Lung (tissue), 11 donors: ENCODE measurements at regions not wholly inside any gene's neighbourhood (a gene's known extent, or its start where the extent isn't known, plus 50 kb on each side); places are given as distances from the start of the nearest gene placed in this dataset.
A peak's percentile ranks its signal among the peaks of the same experiment; 100 is the strongest.

Experiments used
- ATAC-seq: fragments of 200-7000 bp; cut with Tn5 transposase; one replicate; pipeline ENCODE4 v1.9.1; 2020; ENCODE audit warnings: moderate number of reproducible peaks; ENCODE audit not compliant: insufficient read depth, low FRiP score
- DNase-seq, 3 donors: peaks; one replicate each; pipeline ENCODE4 v3.0.0-alpha.2; 2013 to 2017
- H3K27ac ChIP-seq, 2 donors: one replicate each; pipeline ENCODE4 v1.5.1; 2013; ENCODE audit warnings: mild to moderate bottlenecking in 2 of 2, moderate library complexity in 2 of 2, control low read depth in 1 of 2, inconsistent platforms in 1 of 2, low read depth in 1 of 2, low read length in 1 of 2
- H3K27me3 ChIP-seq, 3 donors: one replicate each; pipeline ENCODE4 v1.5.1; 2013; ENCODE audit warnings: low read length in 2 of 3; ENCODE audit not compliant: control insufficient read depth in 3 of 3, insufficient read depth in 3 of 3
- H3K36me3 ChIP-seq, 4 donors: one replicate each; pipeline ENCODE4 v1.5.1; 2013; ENCODE audit warnings: low read length in 4 of 4, mild to moderate bottlenecking in 1 of 4, moderate library complexity in 1 of 4; ENCODE audit not compliant: control insufficient read depth in 4 of 4, insufficient read depth in 4 of 4
- H3K4me1 ChIP-seq, 5 donors: one replicate each; pipeline ENCODE4 v1.5.1; 2013; ENCODE audit warnings: low read length in 5 of 5, mild to moderate bottlenecking in 2 of 5, moderate library complexity in 1 of 5; ENCODE audit not compliant: control insufficient read depth in 5 of 5, insufficient read depth in 5 of 5
- H3K4me3 ChIP-seq: one replicate; pipeline ENCODE4 v1.5.1; 2013; ENCODE audit warnings: mild to moderate bottlenecking, control low read depth, moderate library complexity
- H3K9ac ChIP-seq, 2 donors: one replicate each; pipeline ENCODE4 v1.5.1; 2013; ENCODE audit warnings: low read length in 2 of 2, control low read depth in 1 of 2; ENCODE audit not compliant: insufficient read depth in 1 of 2
- H3K9me3 ChIP-seq, 4 donors: one replicate each; pipeline ENCODE4 v1.5.1; 2013; ENCODE audit warnings: low read length in 3 of 4, mild to moderate bottlenecking in 1 of 4, moderate library complexity in 1 of 4; ENCODE audit not compliant: control insufficient read depth in 4 of 4, insufficient read depth in 3 of 4
- CTCF ChIP-seq: IDR thresholded peaks from 2 replicates; pipeline ENCODE4 v1.5.1; 2012; ENCODE audit warnings: mild to moderate bottlenecking; ENCODE audit errors: control extremely low read depth, extremely low read depth
- WGBS, 2 donors: extraction: QIAGEN DNeasy Blood & Tissue Kit; methylation state at CpG; one replicate each; pipeline ENCODE4 v1.1.7; 2013; 5-methylcytosine and 5-hydroxymethylcytosine counted together
- donor health status: control.
- donor health status: control.
- donor health status: Bipolar disorder and iron deficiency.
- donor health status: healthy.
- donor health status: DM: yes; HTN: yes; CAD: no.

- H3K9ac ChIP-seq, result no peak overlapping the region
- ATAC-seq, result no peak
- H3K4me3 ChIP-seq, result no peak overlapping the region
- 21 to 33% methylated on average over 10 of the region's 10 CpGs for WGBS, 2 donors
- H3K36me3 ChIP-seq, result no peaks in the 10 kb centered on the region
- TF ChIP-seq CTCF, result no peak
- peak in 1 of 3 donors; percentile 32 for DNase-seq
- H3K4me1 ChIP-seq, result peaks cover 0 to 5% (median 0%) of the 10 kb centered on the region in 5 donors
- peaks cover 0 to 29% (median 1%) of the 10 kb centered on the region in 4 donors for H3K9me3 ChIP-seq
- peaks cover 0 to 2% (median 0%) of the 10 kb centered on the region in 3 donors for H3K27me3 ChIP-seq
- no peak overlapping the region for H3K27ac ChIP-seq
These were observed 132.0 kb upstream of the HDAC4 start for GRCh38 chr2:239532859-239533258.

- WGBS, 2 donors, result 83 to 91% methylated on average over 19 of the region's 19 CpGs
- Histone ChIP-seq H3K36me3 (no peaks in the 10 kb centered on the region), H3K27ac (no peak overlapping the region), H3K4me1 (peaks cover 0 to 5% (median 0%) of the 10 kb centered on the region in 5 donors), H3K4me3 (no peak overlapping the region), H3K27me3 (peaks cover 0 to 2% (median 0%) of the 10 kb centered on the region in 3 donors), H3K9me3 (peaks cover 0 to 29% (median 1%) of the 10 kb centered on the region in 4 donors), H3K9ac (no peak overlapping the region)
- no peak for TF ChIP-seq CTCF
- ATAC-seq (no peak), DNase-seq (no peak)
These were observed 131.4 kb upstream of the HDAC4 start for GRCh38 chr2:239532250-239532649.

GRCh38 chr2:239531456-239532241, 130.8 kb upstream of the HDAC4 start:
- no peak overlapping the region for H3K9ac ChIP-seq
- H3K4me3 ChIP-seq, result no peak overlapping the region
- TF ChIP-seq CTCF, result no peak
- peaks cover 0 to 5% (median 0%) of the 10 kb centered on the region in 5 donors for H3K4me1 ChIP-seq
- peaks cover 0 to 2% (median 0%) of the 10 kb centered on the region in 3 donors for H3K27me3 ChIP-seq
- H3K27ac ChIP-seq, result no peak overlapping the region
- H3K9me3 ChIP-seq, result peaks cover 0 to 29% (median 1%) of the 10 kb centered on the region in 4 donors
- DNase-seq, result no peak
- 68 to 86% methylated on average over 18 of the region's 18 CpGs for WGBS, 2 donors
- H3K36me3 ChIP-seq, result no peaks in the 10 kb centered on the region
- ATAC-seq, result no peak
